GM23338 (cell line): ENCODE measurements at regions not wholly inside any gene's neighbourhood (a gene's known extent, or its start where the extent isn't known, plus 50 kb on each side); places are given as distances from the start of the nearest gene placed in this dataset.

Experiments used
- ATAC-seq: fragments of 200-7000 bp; cut with Tn5 transposase; 3 replicates; pipeline ENCODE4 v1.9.1; 2020
- DNase-seq: peaks from one replicate; pipeline ENCODE4 v3.0.0-alpha.2; 2015; ENCODE audit warnings: low spot score
- H2AFZ ChIP-seq: fragments of 200-600 bp; sonication (generic); 2 replicates; pipeline ENCODE4 v1.8.0; 2016; ENCODE audit warnings: antibody characterized with exemption, mild to moderate bottlenecking, moderate library complexity
- H3F3A ChIP-seq: fragments of 200-600 bp; sonication (generic); replicated peaks from 2 replicates; pipeline ENCODE4 v1.8.0; 2017; ENCODE audit warnings: antibody characterized with exemption, mixed run types, low read depth
- H3K27ac ChIP-seq: fragments of 200-600 bp; sonication (generic); 2 replicates; pipeline ENCODE4 v1.6.1; 2016; ENCODE audit warnings: low read depth
- H3K27me3 ChIP-seq: fragments of 200-600 bp; sonication (generic); 2 replicates; pipeline ENCODE4 v1.8.0; 2016; ENCODE audit warnings: mild to moderate bottlenecking, mixed run types, moderate library complexity; ENCODE audit not compliant: insufficient read depth
- H3K36me3 ChIP-seq: fragments of 200-600 bp; sonication (generic); 2 replicates; pipeline ENCODE4 v1.8.0; 2016; ENCODE audit warnings: mild to moderate bottlenecking; ENCODE audit not compliant: insufficient read depth
- H3K4me1 ChIP-seq: fragments of 200-600 bp; sonication (generic); 2 replicates; pipeline ENCODE4 v1.8.0; 2016; ENCODE audit warnings: mild to moderate bottlenecking, moderate library complexity; ENCODE audit not compliant: insufficient read depth
- H3K4me2 ChIP-seq: fragments of 200-600 bp; sonication (generic); 2 replicates; pipeline ENCODE4 v1.7.1; 2017; ENCODE audit warnings: mixed run types
- H3K4me3 ChIP-seq: fragments of 200-600 bp; sonication (generic); 2 replicates; pipeline ENCODE4 v1.6.1; 2016; ENCODE audit warnings: mixed run types
- H3K79me2 ChIP-seq: fragments of 200-600 bp; sonication (generic); replicated peaks from 2 replicates; pipeline ENCODE4 v1.8.0; 2017; ENCODE audit warnings: mild to moderate bottlenecking; ENCODE audit not compliant: insufficient read depth
- H3K9me2 ChIP-seq: fragments of 200-600 bp; sonication (generic); 2 replicates; pipeline ENCODE4 v1.8.0; 2017; ENCODE audit not compliant: insufficient read depth
- H4K20me1 ChIP-seq: fragments of 200-600 bp; sonication (generic); replicated peaks from 2 replicates; pipeline ENCODE4 v1.8.0; 2017; ENCODE audit warnings: mild to moderate bottlenecking; ENCODE audit not compliant: insufficient read depth
- H3K27ac Mint-ChIP-seq: 2 replicates; pipeline ENCODE4 v1.8.0; 2020; ENCODE audit warnings: inconsistent platforms, mild to moderate bottlenecking, moderate library complexity, mixed read lengths
- H3K27me3 Mint-ChIP-seq: 3 replicates; pipeline ENCODE4 v1.8.0; 2022; ENCODE audit warnings: low read depth, mild to moderate bottlenecking, moderate library complexity, mixed read lengths, inconsistent platforms; ENCODE audit not compliant: insufficient read depth, poor library complexity
- H3K36me3 Mint-ChIP-seq: 3 replicates; pipeline ENCODE4 v1.8.0; 2021; ENCODE audit warnings: low read depth, mild to moderate bottlenecking, inconsistent platforms, moderate library complexity, mixed read lengths
- H3K4me1 Mint-ChIP-seq: 3 replicates; pipeline ENCODE4 v1.8.0; 2020; ENCODE audit warnings: mild to moderate bottlenecking, inconsistent platforms, mixed read lengths
- H3K4me3 Mint-ChIP-seq: 3 replicates; pipeline ENCODE4 v1.8.0; 2021; ENCODE audit warnings: moderate library complexity, mild to moderate bottlenecking, inconsistent platforms, mixed read lengths
- H3K9me3 Mint-ChIP-seq: 3 replicates; pipeline ENCODE4 v1.8.0; 2020; ENCODE audit warnings: moderate library complexity, mild to moderate bottlenecking, inconsistent platforms, mixed read lengths
- CTCF ChIP-seq, 2 experiments: fragments of 200-600 bp in 1 of 2; sonication (generic) in 1 of 2; conservative IDR thresholded peaks; 2 replicates each; pipeline versions ENCODE4 v1.5.1 to v1.6.1; 2016 to 2017; ENCODE audit warnings: antibody characterized with exemption in 2 of 2, low read depth in 2 of 2, mild to moderate bottlenecking in 2 of 2, moderate library complexity in 1 of 2
- ETS1 ChIP-seq: IDR thresholded peaks from 2 replicates; pipeline ENCODE4 v1.6.1; 2016; ENCODE audit warnings: antibody characterized with exemption
- JUNB ChIP-seq: IDR thresholded peaks from one replicate; pipeline ENCODE4 v1.6.1; 2016; ENCODE audit warnings: antibody characterized with exemption; ENCODE audit not compliant: unreplicated experiment
- ZNF331 ChIP-seq: fragments of 250-450 bp; sonication (Bioruptor Pico); IDR thresholded peaks from 2 replicates; pipeline ENCODE4 v1.5.0; 2020; ENCODE audit warnings: low read depth, mild to moderate bottlenecking, moderate library complexity
- ZNF462 ChIP-seq: fragments of 250-450 bp; sonication (Bioruptor Pico); IDR thresholded peaks from 2 replicates; pipeline ENCODE4 v1.5.0; 2020; ENCODE audit warnings: mild to moderate bottlenecking, moderate library complexity

GRCh38 chr3:107446706-107447105 is 69.5 kb downstream of the CCDC54 start (continued):
- no peak for TF ChIP-seq ZNF462 (CRISPR knock-in tag)
- TF ChIP-seq ZNF331 (CRISPR knock-in tag), result no peak
- TF ChIP-seq CTCF (conservative IDR thresholded peaks at IDR 0.05; ENCODE audit: low read depth in 2 of 2), result no peak
- TF ChIP-seq ETS1, result no peak

- H3K9me3 Mint-ChIP-seq, result no peaks in the 10 kb centered on the region
These were observed 72.4 kb upstream of the BBX start for GRCh38 chr3:107450254-107450893.

More at GRCh38 chr3:107450254-107450893, 72.4 kb upstream of the BBX start:
- no peaks in the 10 kb centered on the region for H4K20me1 ChIP-seq
- no peaks in the 10 kb centered on the region for H3K27me3 ChIP-seq
- Mint-ChIP-seq H3K4me1 (no peaks in the 10 kb centered on the region), H3K27me3 (no peaks in the 10 kb centered on the region), H3K36me3 (no peaks in the 10 kb centered on the region), H3K27ac (no peak overlapping the region), H3K4me3 (no peak overlapping the region)
- DNase-seq, result no peak
- no peak overlapping the region for H3K4me3 ChIP-seq
- H2AFZ ChIP-seq, result no peak overlapping the region
- no peaks in the 10 kb centered on the region for H3K4me1 ChIP-seq
- no peaks in the 10 kb centered on the region for H3K36me3 ChIP-seq
- H3K9me2 ChIP-seq, result 0 out of 2 replicates have a peak, but pooled peaks cover 5% of the 10 kb centered on the region
- TF ChIP-seq JUNB, result no peak
- H3K27ac ChIP-seq, result no peak overlapping the region
- no peaks in the 10 kb centered on the region for H3F3A ChIP-seq
- no peaks in the 10 kb centered on the region for H3K79me2 ChIP-seq
- no peak for ATAC-seq
- H3K4me2 ChIP-seq, result no peak overlapping the region
